Testis (tissue), 2 donors: ENCODE measurements at regions not wholly inside any gene's neighbourhood (a gene's known extent, or its start where the extent isn't known, plus 50 kb on each side); places are given as distances from the start of the nearest gene placed in this dataset.

Source experiments
- POLR2A ChIP-seq: fragments of 450-650 bp; IDR thresholded peaks from one replicate; pipeline ENCODE4 v1.6.1; 2017; ENCODE audit warnings: antibody characterized with exemption, mild to moderate bottlenecking, moderate library complexity
- TF ChIP-seq, protein P1 (sequence below), 3 experiments: fragments of 450-650 bp in 2 of 3; fragments of 200-600 bp in 1 of 3; sonication (generic) in 1 of 3; IDR thresholded peaks; one replicate each; pipeline ENCODE4 v1.5.1; 2016 to 2019; ENCODE audit warnings: antibody characterized with exemption in 3 of 3, mild to moderate bottlenecking in 2 of 3, moderate library complexity in 1 of 3

DNA sequence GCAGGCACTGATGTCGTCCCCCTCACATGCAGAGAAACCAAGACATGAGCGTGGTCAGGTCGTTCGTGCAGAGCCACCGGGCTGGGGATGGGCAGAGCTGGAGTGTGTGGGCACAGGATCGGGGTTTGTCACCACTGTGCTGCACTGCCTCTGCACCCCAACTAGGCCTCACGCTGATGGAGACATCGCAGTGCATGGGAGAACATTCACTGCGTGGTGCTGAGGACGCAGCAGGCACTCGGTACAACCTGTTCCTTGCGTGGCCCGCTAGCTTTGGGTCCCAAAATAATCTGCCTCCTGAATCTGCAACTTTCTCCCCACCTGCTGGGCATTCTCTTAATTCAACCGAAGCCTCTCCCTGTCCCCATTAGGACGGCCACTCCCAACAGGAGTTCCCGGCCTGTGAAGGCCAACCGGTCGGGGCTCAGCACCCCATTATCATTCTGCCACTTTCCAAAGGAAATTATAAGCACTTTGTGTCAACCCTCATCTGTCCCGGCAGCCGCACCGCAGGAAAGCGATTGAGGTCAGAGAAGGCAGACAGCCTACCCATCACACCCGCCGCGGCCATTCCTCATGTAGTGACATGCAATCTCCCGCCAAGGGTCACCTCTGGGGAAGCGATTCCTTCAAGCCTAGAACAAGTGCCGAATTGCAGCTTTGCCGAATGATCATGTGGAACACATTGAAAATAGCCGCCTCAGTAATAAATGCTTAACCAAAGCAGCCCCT is 490.4 kb downstream of the MN1 start:
- TF ChIP-seq, protein P1, sequence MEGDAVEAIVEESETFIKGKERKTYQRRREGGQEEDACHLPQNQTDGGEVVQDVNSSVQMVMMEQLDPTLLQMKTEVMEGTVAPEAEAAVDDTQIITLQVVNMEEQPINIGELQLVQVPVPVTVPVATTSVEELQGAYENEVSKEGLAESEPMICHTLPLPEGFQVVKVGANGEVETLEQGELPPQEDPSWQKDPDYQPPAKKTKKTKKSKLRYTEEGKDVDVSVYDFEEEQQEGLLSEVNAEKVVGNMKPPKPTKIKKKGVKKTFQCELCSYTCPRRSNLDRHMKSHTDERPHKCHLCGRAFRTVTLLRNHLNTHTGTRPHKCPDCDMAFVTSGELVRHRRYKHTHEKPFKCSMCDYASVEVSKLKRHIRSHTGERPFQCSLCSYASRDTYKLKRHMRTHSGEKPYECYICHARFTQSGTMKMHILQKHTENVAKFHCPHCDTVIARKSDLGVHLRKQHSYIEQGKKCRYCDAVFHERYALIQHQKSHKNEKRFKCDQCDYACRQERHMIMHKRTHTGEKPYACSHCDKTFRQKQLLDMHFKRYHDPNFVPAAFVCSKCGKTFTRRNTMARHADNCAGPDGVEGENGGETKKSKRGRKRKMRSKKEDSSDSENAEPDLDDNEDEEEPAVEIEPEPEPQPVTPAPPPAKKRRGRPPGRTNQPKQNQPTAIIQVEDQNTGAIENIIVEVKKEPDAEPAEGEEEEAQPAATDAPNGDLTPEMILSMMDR (IDR thresholded peaks at IDR 0.05), result no peak
- no peak for TF ChIP-seq POLR2A
